ENCODE measurements at regions not wholly inside any gene's neighbourhood (a gene's known extent, or its start where the extent isn't known, plus 50 kb on each side); places are given as distances from the start of the nearest gene placed in this dataset.

- Histone ChIP-seq H3K4me2 (no peak overlapping the region), H3K9me2 (ENCODE audit: insufficient read depth) (no peaks in the 10 kb centered on the region), H3K36me3 (ENCODE audit: insufficient read depth) (peaks cover 24% of the 10 kb centered on the region), H3K4me3 (no peak overlapping the region), H3K4me1 (ENCODE audit: insufficient read depth) (no peaks in the 10 kb centered on the region), H3K27me3 (ENCODE audit: insufficient read depth) (no peaks in the 10 kb centered on the region), H3K79me2 (replicated peaks; ENCODE audit: insufficient read depth) (no peaks in the 10 kb centered on the region), H3F3A (replicated peaks; ENCODE audit: low read depth) (no peaks in the 10 kb centered on the region), H4K20me1 (replicated peaks; ENCODE audit: insufficient read depth) (no peaks in the 10 kb centered on the region), H3K27ac (ENCODE audit: low read depth) (no peak overlapping the region), H2AFZ (no peak overlapping the region)
- no peaks in the 10 kb centered on the region for H3K4me1 Mint-ChIP-seq
- H3K27me3 Mint-ChIP-seq (ENCODE audit: insufficient read depth, low read depth, poor library complexity): no peaks in the 10 kb centered on the region
- peaks cover 27% of the 10 kb centered on the region; the same call in 2 of the 3 replicates for H3K36me3 Mint-ChIP-seq (ENCODE audit: low read depth)
- H3K27ac Mint-ChIP-seq: no peak overlapping the region
- H3K9me3 Mint-ChIP-seq: peaks cover 24% of the 10 kb centered on the region
- H3K4me3 Mint-ChIP-seq: no peak overlapping the region
- ATAC-seq (no peak), DNase-seq (ENCODE audit: low spot score) (no peak)
- TF ChIP-seq JUNB (IDR thresholded peaks at IDR 0.05; ENCODE audit: unreplicated experiment) (no peak), EZH2phosphoT487 (IDR thresholded peaks at IDR 0.05; ENCODE audit: unreplicated experiment) (no peak)
Observed at GRCh38 chr10:65611592-65611991, 1314.2 kb upstream of the LRRTM3 start.

- ATAC-seq (no peak), DNase-seq (ENCODE audit: low spot score) (no peak)
- Mint-ChIP-seq H3K27ac (no peak overlapping the region), H3K4me3 (no peak overlapping the region), H3K27me3 (ENCODE audit: insufficient read depth, low read depth, poor library complexity) (no peaks in the 10 kb centered on the region), H3K36me3 (ENCODE audit: low read depth) (peaks cover 36% of the 10 kb centered on the region; the same call in 2 of the 3 replicates), H3K4me1 (no peaks in the 10 kb centered on the region), H3K9me3 (peaks cover 27% of the 10 kb centered on the region)
- Histone ChIP-seq H3K27me3 (ENCODE audit: insufficient read depth) (no peaks in the 10 kb centered on the region), H3K4me3 (no peak overlapping the region), H4K20me1 (replicated peaks; ENCODE audit: insufficient read depth) (no peaks in the 10 kb centered on the region), H3K36me3 (ENCODE audit: insufficient read depth) (peaks cover 24% of the 10 kb centered on the region), H3K79me2 (replicated peaks; ENCODE audit: insufficient read depth) (no peaks in the 10 kb centered on the region), H3K4me1 (ENCODE audit: insufficient read depth) (no peaks in the 10 kb centered on the region), H3F3A (replicated peaks; ENCODE audit: low read depth) (no peaks in the 10 kb centered on the region), H2AFZ (no peak overlapping the region), H3K4me2 (no peak overlapping the region), H3K9me2 (ENCODE audit: insufficient read depth) (no peaks in the 10 kb centered on the region), H3K27ac (ENCODE audit: low read depth) (no peak overlapping the region)
- TF ChIP-seq EZH2phosphoT487 (IDR thresholded peaks at IDR 0.05; ENCODE audit: unreplicated experiment) (no peak), ZNF331 (CRISPR knock-in tag; IDR thresholded peaks at IDR 0.05; ENCODE audit: low read depth) (no peak), POLR2AphosphoS5 (IDR thresholded peaks at IDR 0.05; ENCODE audit: low read depth) (no peak), CREB1 (CRISPR knock-in tag; IDR thresholded peaks at IDR 0.05; ENCODE audit: low read depth) (no peak), JUNB (IDR thresholded peaks at IDR 0.05; ENCODE audit: unreplicated experiment) (no peak), REST (IDR thresholded peaks at IDR 0.05; ENCODE audit: unreplicated experiment) (no peak), ETS1 (IDR thresholded peaks at IDR 0.05) (no peak), STAT1 (IDR thresholded peaks at IDR 0.05; ENCODE audit: unreplicated experiment) (no peak), ZNF462 (CRISPR knock-in tag; IDR thresholded peaks at IDR 0.05) (no peak), EZH2 (IDR thresholded peaks at IDR 0.05; ENCODE audit: low read depth, unreplicated experiment) (no peak), NANOG (IDR thresholded peaks at IDR 0.05; ENCODE audit: borderline replicate concordance) (no peak)
Observed at GRCh38 chr10:65614956-65615565, 1310.8 kb upstream of the LRRTM3 start.
